A673 (cell line): ENCODE measurements at regions not wholly inside any gene's neighbourhood (a gene's known extent, or its start where the extent isn't known, plus 50 kb on each side); places are given as distances from the start of the nearest gene placed in this dataset.

Experiments used
- BruUV-seq: library from RNA; stranded (reverse); fragments of 400-500 nt; replicated peaks from 2 replicates; lab custom pipeline; 2021; lab: Mats Ljungman, UMichigan
- CTCF ChIA-PET: fragments of 300-600 bp; sonication (Branson Sonifier 250); formaldehyde crosslinking; loops from one replicate; lab custom pipeline; 2022; ENCODE audit warnings: antibody characterized with exemption; lab: Charles Lee
- POLR2A ChIA-PET: fragments of 300-600 bp; sonication (Branson Sonifier 250); formaldehyde crosslinking; loops from one replicate; lab custom pipeline; 2022; ENCODE audit warnings: antibody characterized with exemption; ENCODE audit not compliant: low non-redundant PET; lab: Charles Lee
- DNase-seq: peaks from one replicate; pipeline ENCODE4 v3.0.0-alpha.2; 2015; ENCODE audit warnings: low spot score
- H3K27ac ChIP-seq: fragments of 200-600 bp; sonication (generic); 2 replicates; pipeline ENCODE4 v1.5.1; 2016; ENCODE audit warnings: mixed run types, low read depth, mild to moderate bottlenecking, mixed read lengths, antibody characterized with exemption, low read length; ENCODE audit not compliant: poor library complexity, severe bottlenecking
- H3K27me3 ChIP-seq: fragments of 200-600 bp; sonication (generic); replicated peaks from 2 replicates; pipeline ENCODE4 v1.6.1; 2017; ENCODE audit warnings: mixed run types, low read depth, mild to moderate bottlenecking, mixed read lengths, antibody characterized with exemption, low read length; ENCODE audit not compliant: insufficient read depth, poor library complexity
- H3K36me3 ChIP-seq: fragments of 200-600 bp; sonication (generic); 2 replicates; pipeline ENCODE4 v1.6.1; 2016; ENCODE audit warnings: mixed run types, mild to moderate bottlenecking, mixed read lengths, antibody characterized with exemption, low read length; ENCODE audit not compliant: insufficient read depth, poor library complexity, severe bottlenecking
- H3K4me1 ChIP-seq: fragments of 200-600 bp; sonication (generic); 2 replicates; pipeline ENCODE4 v1.6.1; 2017; ENCODE audit warnings: mixed run types, mild to moderate bottlenecking, mixed read lengths, antibody characterized with exemption, low read length; ENCODE audit not compliant: insufficient read depth, poor library complexity, severe bottlenecking
- H3K4me3 ChIP-seq: fragments of 200-600 bp; sonication (generic); 2 replicates; pipeline ENCODE4 v1.5.1; 2016; ENCODE audit warnings: low read depth, mixed run types, mild to moderate bottlenecking, mixed read lengths, low read length; ENCODE audit not compliant: poor library complexity, severe bottlenecking
- H3K9me3 ChIP-seq: fragments of 200-600 bp; sonication (generic); 2 replicates; pipeline ENCODE4 v1.6.1; 2016; ENCODE audit warnings: mixed run types, low read depth, mild to moderate bottlenecking, mixed read lengths, antibody characterized with exemption, low read length; ENCODE audit not compliant: poor library complexity, severe bottlenecking
- EZH2 ChIP-seq: fragments of 200-600 bp; sonication (generic); IDR thresholded peaks from 2 replicates; pipeline ENCODE4 v1.6.1; 2017; ENCODE audit warnings: borderline replicate concordance, low read depth, mild to moderate bottlenecking, mixed read lengths, antibody characterized with exemption, low read length; ENCODE audit not compliant: poor library complexity, severe bottlenecking
- intact Hi-C: fragments of 100-400 bp; cut with micrococcal nuclease; formaldehyde crosslinking; loops from one replicate; pipeline ENCODE4 v1.10.0; 2022; ENCODE audit not compliant: unreplicated experiment
- TF ChIP-seq, protein P1 (sequence below): fragments of 300-800, 200-600 bp; sonication (generic); conservative IDR thresholded peaks from 2 replicates; pipeline ENCODE4 v1.5.1; 2017; ENCODE audit warnings: low read depth, mild to moderate bottlenecking, antibody characterized with exemption, low read length, moderate library complexity, mixed read lengths

DNA sequence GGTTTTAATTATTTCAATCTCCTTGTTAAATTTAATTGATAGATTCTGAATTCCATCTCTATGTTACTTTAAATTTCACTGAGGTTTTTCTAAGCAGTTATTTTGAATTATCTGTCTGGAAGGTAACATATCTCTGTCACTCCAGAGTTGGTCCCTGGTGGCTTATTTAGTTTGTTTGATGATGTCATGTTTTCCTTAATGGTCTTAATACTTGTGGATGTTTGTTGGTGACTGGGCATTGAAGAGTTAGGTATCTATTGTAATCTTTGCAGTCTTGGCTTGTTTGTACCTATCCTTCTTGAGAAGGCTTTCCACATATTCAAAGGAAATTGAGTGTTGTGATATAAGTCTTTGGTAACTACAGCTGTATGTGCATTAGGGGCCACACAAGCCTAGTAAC is 810.0 kb upstream of the NEGR1 start:
- Histone ChIP-seq H3K36me3 (no peaks in the 10 kb centered on the region), H3K9me3 (peaks cover 7% of the 10 kb centered on the region), H3K27me3 (no peaks in the 10 kb centered on the region), H3K27ac (no peak overlapping the region), H3K4me3 (no peak overlapping the region), H3K4me1 (peaks cover 7% of the 10 kb centered on the region)
- intact Hi-C loops = no loop called here
- POLR2A ChIA-PET = no interaction called here
- TF ChIP-seq, protein P1, sequence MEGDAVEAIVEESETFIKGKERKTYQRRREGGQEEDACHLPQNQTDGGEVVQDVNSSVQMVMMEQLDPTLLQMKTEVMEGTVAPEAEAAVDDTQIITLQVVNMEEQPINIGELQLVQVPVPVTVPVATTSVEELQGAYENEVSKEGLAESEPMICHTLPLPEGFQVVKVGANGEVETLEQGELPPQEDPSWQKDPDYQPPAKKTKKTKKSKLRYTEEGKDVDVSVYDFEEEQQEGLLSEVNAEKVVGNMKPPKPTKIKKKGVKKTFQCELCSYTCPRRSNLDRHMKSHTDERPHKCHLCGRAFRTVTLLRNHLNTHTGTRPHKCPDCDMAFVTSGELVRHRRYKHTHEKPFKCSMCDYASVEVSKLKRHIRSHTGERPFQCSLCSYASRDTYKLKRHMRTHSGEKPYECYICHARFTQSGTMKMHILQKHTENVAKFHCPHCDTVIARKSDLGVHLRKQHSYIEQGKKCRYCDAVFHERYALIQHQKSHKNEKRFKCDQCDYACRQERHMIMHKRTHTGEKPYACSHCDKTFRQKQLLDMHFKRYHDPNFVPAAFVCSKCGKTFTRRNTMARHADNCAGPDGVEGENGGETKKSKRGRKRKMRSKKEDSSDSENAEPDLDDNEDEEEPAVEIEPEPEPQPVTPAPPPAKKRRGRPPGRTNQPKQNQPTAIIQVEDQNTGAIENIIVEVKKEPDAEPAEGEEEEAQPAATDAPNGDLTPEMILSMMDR = no peak
- no peak for TF ChIP-seq EZH2
- CTCF ChIA-PET = no interaction called here
- no peak for DNase-seq
- no TSS peak for BruUV-seq

DNA sequence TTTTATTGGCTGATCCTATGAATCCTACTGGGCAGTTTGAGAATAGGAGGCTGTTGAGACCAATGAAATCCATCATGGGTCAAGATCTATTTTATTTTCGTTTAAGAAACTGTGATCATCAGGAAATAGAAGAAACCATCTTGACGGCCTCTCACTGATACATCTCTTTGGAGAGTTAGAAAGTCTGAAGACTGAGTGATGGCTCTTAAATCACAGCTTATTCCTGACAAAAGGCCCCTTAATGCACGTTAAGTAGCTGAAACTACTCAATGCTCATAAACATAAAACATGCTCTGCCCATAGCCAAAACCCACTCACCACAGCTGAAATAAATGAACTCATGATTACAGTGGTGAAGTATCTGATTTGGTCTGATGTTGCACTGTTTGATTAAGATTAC is 784.5 kb upstream of the NEGR1 start:
- peaks cover 4% of the 10 kb centered on the region for H3K9me3 ChIP-seq
- no peaks in the 10 kb centered on the region for H3K36me3 ChIP-seq
- ChIA-PET CTCF (no interaction called here), POLR2A (no interaction called here)
- no TSS peak for BruUV-seq
- H3K4me3 ChIP-seq = no peak overlapping the region
- TF ChIP-seq, protein P1 = no peak
- TF ChIP-seq EZH2 = no peak
- DNase-seq = peak; percentile 5
- no peaks in the 10 kb centered on the region for H3K27me3 ChIP-seq
- intact Hi-C loops = no loop called here
- peaks cover 11% of the 10 kb centered on the region for H3K4me1 ChIP-seq
- H3K27ac ChIP-seq = no peak overlapping the region

DNA sequence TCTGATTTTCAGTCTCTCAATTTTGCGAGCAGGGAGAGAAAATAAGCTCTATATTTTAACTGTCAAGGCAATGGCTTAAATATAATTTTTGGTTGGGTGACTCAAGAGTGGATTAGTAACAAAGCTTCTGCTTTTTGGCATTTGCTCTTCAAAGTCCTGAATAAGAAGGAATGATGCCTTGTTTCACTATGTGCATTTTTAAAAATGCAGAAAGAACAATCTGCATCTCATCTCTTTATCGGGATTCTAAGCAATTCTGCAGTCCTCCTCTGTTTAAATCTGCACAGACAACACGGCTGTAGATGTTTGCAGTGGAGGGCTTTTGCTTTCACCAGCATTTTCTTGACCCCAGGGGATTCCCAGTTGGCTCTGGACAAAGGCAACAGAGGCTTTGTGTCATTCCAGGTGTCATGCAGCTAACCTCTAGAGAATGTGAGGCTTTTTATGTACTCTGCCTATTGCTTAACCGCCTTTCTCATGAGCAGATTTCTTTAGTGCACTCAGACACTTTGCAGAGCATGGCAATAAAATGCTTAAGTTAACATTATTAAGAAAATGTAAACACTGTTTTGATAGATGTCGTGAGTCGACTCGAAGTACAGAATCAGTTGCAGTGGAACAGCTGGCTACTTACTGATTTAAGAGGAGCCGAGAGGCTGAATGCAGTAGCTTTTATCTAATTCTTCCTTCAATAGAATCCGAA is 783.2 kb upstream of the NEGR1 start:
- Histone ChIP-seq H3K9me3 (peaks cover 4% of the 10 kb centered on the region), H3K4me3 (no peak overlapping the region), H3K36me3 (no peaks in the 10 kb centered on the region), H3K4me1 (peaks cover 11% of the 10 kb centered on the region), H3K27me3 (no peaks in the 10 kb centered on the region), H3K27ac (no peak overlapping the region)
- peak; percentile 38 for DNase-seq
- CTCF ChIA-PET = no interaction called here
- POLR2A ChIA-PET = no interaction called here
- TF ChIP-seq, protein P1 = no peak
- TF ChIP-seq EZH2 = no peak
- no TSS peak for BruUV-seq
- intact Hi-C loops = no loop called here
